Activated naive CD4-positive, alpha-beta T cell treated with anti-CD3 and anti-CD28 coated beads, Interleukin-2, amount 10 ng/mL, durations not matched to agents 7 days and 5 days (primary cell): ENCODE measurements at regions not wholly inside any gene's neighbourhood (a gene's known extent, or its start where the extent isn't known, plus 50 kb on each side); places are given as distances from the start of the nearest gene placed in this dataset.

Source experiments
- CTCF ChIA-PET: fragments of 350-600 bp; sonication (Branson Sonifier 250); formaldehyde crosslinking; loops from one replicate; lab custom pipeline; 2021; ENCODE audit warnings: antibody characterized with exemption; lab: Charles Lee
- DNase-seq: peaks from one replicate; pipeline ENCODE4 v3.0.0-alpha.2; 2020
- H3K27ac Mint-ChIP-seq: one replicate; pipeline ENCODE4 v1.8.0; 2021; ENCODE audit warnings: mild to moderate bottlenecking, moderate library complexity, mixed read lengths
- H3K27me3 Mint-ChIP-seq: one replicate; pipeline ENCODE4 v1.8.0; 2021; ENCODE audit warnings: mild to moderate bottlenecking, mixed read lengths
- H3K36me3 Mint-ChIP-seq: one replicate; pipeline ENCODE4 v1.8.0; 2021; ENCODE audit warnings: mixed read lengths
- H3K4me1 Mint-ChIP-seq: one replicate; pipeline ENCODE4 v1.8.0; 2021; ENCODE audit warnings: mixed read lengths
- H3K4me3 Mint-ChIP-seq: one replicate; pipeline ENCODE4 v1.8.0; 2021; ENCODE audit warnings: mild to moderate bottlenecking, moderate library complexity, mixed read lengths
- H3K9me3 Mint-ChIP-seq: one replicate; pipeline ENCODE4 v1.8.0; 2021; ENCODE audit warnings: mixed read lengths

- DNase-seq, result no peak
- Mint-ChIP-seq H3K4me3 (no peak overlapping the region), H3K4me1 (no peaks in the 10 kb centered on the region), H3K36me3 (no peaks in the 10 kb centered on the region), H3K27me3 (peaks cover 8% of the 10 kb centered on the region), H3K27ac (no peak overlapping the region), H3K9me3 (no peaks in the 10 kb centered on the region)
- CTCF ChIA-PET, result no interaction called here
Observed at GRCh38 chr10:31611161-31611560, 292.1 kb downstream of the ZEB1 start.

GRCh38 chr10:31607481-31607880 lies 288.5 kb downstream of the ZEB1 start:
- peaks cover 22% of the 10 kb centered on the region for H3K27me3 Mint-ChIP-seq
- H3K9me3 Mint-ChIP-seq, result no peaks in the 10 kb centered on the region
- no peak for DNase-seq
- CTCF ChIA-PET, result no interaction called here
- H3K27ac Mint-ChIP-seq, result no peak overlapping the region
- peaks cover 8% of the 10 kb centered on the region for H3K4me1 Mint-ChIP-seq
- H3K4me3 Mint-ChIP-seq, result no peak overlapping the region
- H3K36me3 Mint-ChIP-seq, result no peaks in the 10 kb centered on the region

- Mint-ChIP-seq H3K27me3 (peaks cover 20% of the 10 kb centered on the region), H3K27ac (no peak overlapping the region), H3K4me1 (peaks cover 8% of the 10 kb centered on the region), H3K36me3 (no peaks in the 10 kb centered on the region), H3K4me3 (no peak overlapping the region), H3K9me3 (no peaks in the 10 kb centered on the region)
- no peak for DNase-seq
- CTCF ChIA-PET, result no interaction called here
Observed at GRCh38 chr10:31606841-31607240, 287.8 kb downstream of the ZEB1 start.

- Mint-ChIP-seq H3K36me3 (no peaks in the 10 kb centered on the region), H3K4me3 (no peak overlapping the region)
- CTCF ChIA-PET, result no interaction called here
Observed at GRCh38 chr10:31605861-31606525, 287.0 kb downstream of the ZEB1 start.

GRCh38 chr10:31605426-31605825 lies 286.4 kb downstream of the ZEB1 start:
- Mint-ChIP-seq H3K4me3 (no peak overlapping the region), H3K4me1 (peaks cover 11% of the 10 kb centered on the region), H3K36me3 (no peaks in the 10 kb centered on the region), H3K27me3 (peaks cover 18% of the 10 kb centered on the region), H3K9me3 (no peaks in the 10 kb centered on the region), H3K27ac (no peak overlapping the region)
- CTCF ChIA-PET, result no interaction called here
- DNase-seq, result no peak

More at GRCh38 chr10:31605861-31606525, 287.0 kb downstream of the ZEB1 start:
- Mint-ChIP-seq H3K9me3 (no peaks in the 10 kb centered on the region), H3K27ac (no peak overlapping the region), H3K4me1 (peaks cover 8% of the 10 kb centered on the region), H3K27me3 (peaks cover 14% of the 10 kb centered on the region)
- DNase-seq, result no peak

GRCh38 chr10:31604646-31605170 lies 285.7 kb downstream of the ZEB1 start:
- H3K36me3 Mint-ChIP-seq, result no peaks in the 10 kb centered on the region
- H3K27ac Mint-ChIP-seq, result no peak overlapping the region
- DNase-seq, result no peak
- H3K27me3 Mint-ChIP-seq, result peaks cover 25% of the 10 kb centered on the region
- peaks cover 11% of the 10 kb centered on the region for H3K4me1 Mint-ChIP-seq
- CTCF ChIA-PET, result interaction anchor here (0.6 kb wide), 1 partner anchor 260 kb away, joined by 3 read pairs; no protein-coding TSS in a partner anchor
- H3K4me3 Mint-ChIP-seq, result peak overlapping the region; percentile 74
- no peaks in the 10 kb centered on the region for H3K9me3 Mint-ChIP-seq

- H3K4me1 Mint-ChIP-seq, result peaks cover 11% of the 10 kb centered on the region
- no peak overlapping the region for H3K27ac Mint-ChIP-seq
- no peaks in the 10 kb centered on the region for H3K9me3 Mint-ChIP-seq
- H3K27me3 Mint-ChIP-seq, result peaks cover 25% of the 10 kb centered on the region
- peak overlapping the region; percentile 74 for H3K4me3 Mint-ChIP-seq
- no peak for DNase-seq
- CTCF ChIA-PET, result interaction anchor here (0.6 kb wide), 1 partner anchor 260 kb away, joined by 3 read pairs; no protein-coding TSS in a partner anchor
- H3K36me3 Mint-ChIP-seq, result no peaks in the 10 kb centered on the region
Observed at GRCh38 chr10:31604096-31604495, 285.1 kb downstream of the ZEB1 start.

GRCh38 chr10:31603235-31604087 lies 284.4 kb downstream of the ZEB1 start:
- CTCF ChIA-PET, result no interaction called here
- Mint-ChIP-seq H3K4me1 (peaks cover 11% of the 10 kb centered on the region), H3K4me3 (peak overlapping the region; percentile 74), H3K27ac (no peak overlapping the region), H3K9me3 (no peaks in the 10 kb centered on the region), H3K36me3 (no peaks in the 10 kb centered on the region), H3K27me3 (peaks cover 29% of the 10 kb centered on the region)
- peak; percentile 81 for DNase-seq

GRCh38 chr10:31602541-31603234 lies 283.7 kb downstream of the ZEB1 start:
- no peak overlapping the region for H3K27ac Mint-ChIP-seq
- H3K4me3 Mint-ChIP-seq, result peak overlapping the region; percentile 74
- peaks cover 11% of the 10 kb centered on the region for H3K4me1 Mint-ChIP-seq
- H3K27me3 Mint-ChIP-seq, result peaks cover 29% of the 10 kb centered on the region
- DNase-seq, result no peak
- CTCF ChIA-PET, result no interaction called here
- no peaks in the 10 kb centered on the region for H3K36me3 Mint-ChIP-seq
- H3K9me3 Mint-ChIP-seq, result no peaks in the 10 kb centered on the region

- Mint-ChIP-seq H3K36me3 (no peaks in the 10 kb centered on the region), H3K27me3 (peaks cover 29% of the 10 kb centered on the region), H3K27ac (no peak overlapping the region), H3K4me3 (no peak overlapping the region), H3K4me1 (peaks cover 11% of the 10 kb centered on the region), H3K9me3 (no peaks in the 10 kb centered on the region)
- no peak for DNase-seq
- CTCF ChIA-PET, result no interaction called here
Observed at GRCh38 chr10:31601136-31601535, 282.1 kb downstream of the ZEB1 start.

- no peak overlapping the region for H3K4me3 Mint-ChIP-seq
- no peaks in the 10 kb centered on the region for H3K9me3 Mint-ChIP-seq
- H3K27ac Mint-ChIP-seq, result no peak overlapping the region
- no peaks in the 10 kb centered on the region for H3K36me3 Mint-ChIP-seq
- CTCF ChIA-PET, result no interaction called here
- no peak for DNase-seq
- peaks cover 29% of the 10 kb centered on the region for H3K27me3 Mint-ChIP-seq
- H3K4me1 Mint-ChIP-seq, result peaks cover 11% of the 10 kb centered on the region
Observed at GRCh38 chr10:31599626-31600504, 280.8 kb downstream of the ZEB1 start.

GRCh38 chr10:31596765-31597164 lies 277.7 kb downstream of the ZEB1 start:
- no peak for DNase-seq
- peaks cover 5% of the 10 kb centered on the region for H3K9me3 Mint-ChIP-seq
- H3K27me3 Mint-ChIP-seq, result peaks cover 29% of the 10 kb centered on the region
- no peaks in the 10 kb centered on the region for H3K36me3 Mint-ChIP-seq
- CTCF ChIA-PET, result no interaction called here
- no peak overlapping the region for H3K4me3 Mint-ChIP-seq
- peaks cover 2% of the 10 kb centered on the region for H3K4me1 Mint-ChIP-seq
- H3K27ac Mint-ChIP-seq, result no peak overlapping the region

- CTCF ChIA-PET, result no interaction called here
- Mint-ChIP-seq H3K27me3 (peaks cover 29% of the 10 kb centered on the region), H3K4me3 (no peak overlapping the region), H3K36me3 (no peaks in the 10 kb centered on the region), H3K27ac (no peak overlapping the region), H3K9me3 (peaks cover 10% of the 10 kb centered on the region), H3K4me1 (peaks cover 2% of the 10 kb centered on the region)
- DNase-seq, result no peak
Observed at GRCh38 chr10:31595992-31596391, 277.0 kb downstream of the ZEB1 start.
